Activated CD4-positive, alpha-beta T cell treated with anti-CD3 and anti-CD28 coated beads, Interleukin-2, Interleukin-4, amounts not matched to agents 100 ng/mL and 50 ng/mL, durations not matched to agents 16 hours and 8 hours (primary cell): ENCODE measurements at regions not wholly inside any gene's neighbourhood (a gene's known extent, or its start where the extent isn't known, plus 50 kb on each side); places are given as distances from the start of the nearest gene placed in this dataset.

Experiments
- DNase-seq: peaks from one replicate; pipeline ENCODE4 v3.0.0-alpha.2; 2020; ENCODE audit warnings: low spot score

GRCh38 chr18:8536922-8537321, 72.3 kb upstream of the RAB12 start:
- DNase-seq: no peak

GRCh38 chr18:8537400-8537799, 71.8 kb upstream of the RAB12 start:
- no peak for DNase-seq

GRCh38 chr18:8538935-8539334, 70.3 kb upstream of the RAB12 start:
- DNase-seq: no peak

- no peak for DNase-seq
Measured at GRCh38 chr18:8546677-8547076, 62.6 kb upstream of the RAB12 start.

GRCh38 chr18:8548186-8548585, 61.1 kb upstream of the RAB12 start:
- DNase-seq: no peak

- no peak for DNase-seq
Measured at GRCh38 chr18:8549254-8549757, 59.9 kb upstream of the RAB12 start.

- DNase-seq: no peak
Measured at GRCh38 chr18:8552151-8552550, 57.1 kb upstream of the RAB12 start.

- DNase-seq: no peak
Measured at GRCh38 chr18:8554354-8554753, 54.9 kb upstream of the RAB12 start.

GRCh38 chr18:8556424-8556823, 52.8 kb upstream of the RAB12 start:
- no peak for DNase-seq
